SK-N-SH treated with all-trans-retinoic acid at 6 μM for 48 hours (cell line): ENCODE measurements at regions not wholly inside any gene's neighbourhood (a gene's known extent, or its start where the extent isn't known, plus 50 kb on each side); places are given as distances from the start of the nearest gene placed in this dataset.

Source experiments
- ATAC-seq: fragments of 200-7000 bp; cut with Tn5 transposase; 3 replicates; pipeline ENCODE4 v1.9.1; 2020; ENCODE audit warnings: mild to moderate bottlenecking, moderate library complexity
- ARNTL ChIP-seq: fragments of 450-650 bp; formaldehyde crosslinking; IDR thresholded peaks from 2 replicates; pipeline ENCODE4 v1.5.0; 2020; ENCODE audit warnings: low read depth, mild to moderate bottlenecking, moderate library complexity, borderline replicate concordance
- BACH2 ChIP-seq: fragments of 250-450 bp; sonication (Bioruptor Pico); IDR thresholded peaks from 2 replicates; pipeline ENCODE4 v1.9.0; 2021; ENCODE audit warnings: mild to moderate bottlenecking, borderline replicate concordance
- CSDC2 ChIP-seq: fragments of 250-450 bp; sonication (Bioruptor Pico); IDR thresholded peaks from 2 replicates; pipeline ENCODE4 v1.5.0; 2020; ENCODE audit warnings: mild to moderate bottlenecking, moderate library complexity
- ESRRG ChIP-seq: fragments of 250-450 bp; sonication (Bioruptor Pico); IDR thresholded peaks from 2 replicates; pipeline ENCODE4 v1.6.1; 2021; ENCODE audit warnings: mild to moderate bottlenecking
- GLIS3 ChIP-seq: fragments of 250-450 bp; sonication (Bioruptor Pico); IDR thresholded peaks from 2 replicates; pipeline ENCODE4 v1.5.0; 2020; ENCODE audit warnings: mild to moderate bottlenecking, moderate library complexity
- ISL1 ChIP-seq: fragments of 250-450 bp; sonication (Bioruptor Pico); IDR thresholded peaks from 2 replicates; pipeline ENCODE4 v2.1.2; 2022; ENCODE audit warnings: mild to moderate bottlenecking, moderate library complexity
- OSR1 ChIP-seq: fragments of 250-450 bp; sonication (Bioruptor Pico); IDR thresholded peaks from 2 replicates; pipeline ENCODE4 v1.8.0; 2022; ENCODE audit warnings: moderate library complexity, mild to moderate bottlenecking, inconsistent platforms
- PPARA ChIP-seq: fragments of 250-450 bp; sonication (Bioruptor Pico); IDR thresholded peaks from 2 replicates; pipeline ENCODE4 v1.5.0; 2020; ENCODE audit warnings: mild to moderate bottlenecking, borderline replicate concordance
- RARB ChIP-seq: fragments of 250-450 bp; sonication (Bioruptor Pico); IDR thresholded peaks from 2 replicates; pipeline ENCODE4 v1.8.0; 2021; ENCODE audit warnings: mild to moderate bottlenecking, moderate library complexity
- SNAI2 ChIP-seq: fragments of 250-450 bp; sonication (Bioruptor Pico); IDR thresholded peaks from 2 replicates; pipeline ENCODE4 v1.5.0; 2020; ENCODE audit warnings: mild to moderate bottlenecking, moderate library complexity
- TCF4 ChIP-seq: fragments of 250-450 bp; sonication (Bioruptor Pico); IDR thresholded peaks from 2 replicates; pipeline ENCODE4 v1.8.0; 2021; ENCODE audit warnings: mild to moderate bottlenecking, moderate library complexity, borderline replicate concordance
- TOX ChIP-seq: fragments of 250-450 bp; sonication (Bioruptor Pico); IDR thresholded peaks from 2 replicates; pipeline ENCODE4 v1.8.0; 2021; ENCODE audit warnings: mild to moderate bottlenecking, moderate library complexity, borderline replicate concordance
- ZC3H10 ChIP-seq: fragments of 250-450 bp; sonication (Bioruptor Pico); IDR thresholded peaks from 2 replicates; pipeline ENCODE4 v1.5.1; 2021; ENCODE audit warnings: mild to moderate bottlenecking, moderate library complexity
- ZFP30 ChIP-seq: fragments of 450-650 bp; formaldehyde crosslinking; IDR thresholded peaks from 2 replicates; pipeline ENCODE4 v1.5.0; 2022; ENCODE audit warnings: mild to moderate bottlenecking, moderate library complexity
- ZNF565 ChIP-seq: fragments of 450-650 bp; formaldehyde crosslinking; conservative IDR thresholded peaks from 2 replicates; pipeline ENCODE4 v1.5.0; 2020; ENCODE audit warnings: low read depth, mild to moderate bottlenecking, moderate library complexity
- ZNF70 ChIP-seq: fragments of 450-650 bp; formaldehyde crosslinking; IDR thresholded peaks from 2 replicates; pipeline ENCODE4 v1.5.0; 2020; ENCODE audit warnings: mild to moderate bottlenecking, moderate library complexity
- ZNF8 ChIP-seq: fragments of 450-650 bp; formaldehyde crosslinking; IDR thresholded peaks from 2 replicates; pipeline ENCODE4 v1.5.0; 2020; ENCODE audit warnings: mild to moderate bottlenecking, moderate library complexity
- TF ChIP-seq, protein P1 (sequence below): fragments of 250-450 bp; sonication (Bioruptor Pico); IDR thresholded peaks from 2 replicates; pipeline ENCODE4 v1.5.0; 2020; ENCODE audit warnings: mild to moderate bottlenecking, moderate library complexity
- TF ChIP-seq, protein P2 (sequence below): fragments of 250-450 bp; sonication (Bioruptor Pico); IDR thresholded peaks from 2 replicates; pipeline ENCODE4 v1.5.1; 2020; ENCODE audit warnings: low read depth, mild to moderate bottlenecking, moderate library complexity
- TF ChIP-seq, protein P3 (sequence below): fragments of 250-450 bp; sonication (Bioruptor Pico); IDR thresholded peaks from 2 replicates; pipeline ENCODE4 v1.8.0; 2020; ENCODE audit warnings: mild to moderate bottlenecking, moderate library complexity, borderline replicate concordance
- TF ChIP-seq, protein P4 (sequence below): fragments of 250-450 bp; sonication (Bioruptor Pico); IDR thresholded peaks from 2 replicates; pipeline ENCODE4 v1.5.1; 2021; ENCODE audit warnings: mild to moderate bottlenecking, moderate library complexity
- TF ChIP-seq, protein P5 (sequence below): fragments of 250-450 bp; sonication (Bioruptor Pico); IDR thresholded peaks from 2 replicates; pipeline ENCODE4 v1.8.0; 2021; ENCODE audit warnings: low read depth, mild to moderate bottlenecking, moderate library complexity, borderline replicate concordance

DNA sequence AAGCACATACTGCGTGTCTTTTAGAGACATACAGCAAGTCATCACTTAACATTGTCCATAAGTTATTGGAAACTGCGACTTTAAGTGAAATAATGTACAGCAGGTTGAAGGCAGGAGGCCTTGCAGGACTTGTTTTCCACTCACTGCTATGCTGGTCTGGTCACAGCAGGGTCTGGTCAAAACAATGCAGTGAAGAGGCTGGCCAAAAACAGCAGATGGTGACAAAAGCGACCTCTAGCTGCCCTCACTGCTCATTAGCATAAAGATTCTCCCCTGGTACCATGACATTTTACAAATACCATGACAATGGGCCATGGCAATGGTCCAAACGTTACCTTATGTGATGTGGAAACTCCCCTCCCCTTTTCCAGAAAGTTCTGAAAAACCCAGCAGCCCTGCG is 1283.6 kb downstream of the FSTL5 start (continued):
- TF ChIP-seq, protein P1, sequence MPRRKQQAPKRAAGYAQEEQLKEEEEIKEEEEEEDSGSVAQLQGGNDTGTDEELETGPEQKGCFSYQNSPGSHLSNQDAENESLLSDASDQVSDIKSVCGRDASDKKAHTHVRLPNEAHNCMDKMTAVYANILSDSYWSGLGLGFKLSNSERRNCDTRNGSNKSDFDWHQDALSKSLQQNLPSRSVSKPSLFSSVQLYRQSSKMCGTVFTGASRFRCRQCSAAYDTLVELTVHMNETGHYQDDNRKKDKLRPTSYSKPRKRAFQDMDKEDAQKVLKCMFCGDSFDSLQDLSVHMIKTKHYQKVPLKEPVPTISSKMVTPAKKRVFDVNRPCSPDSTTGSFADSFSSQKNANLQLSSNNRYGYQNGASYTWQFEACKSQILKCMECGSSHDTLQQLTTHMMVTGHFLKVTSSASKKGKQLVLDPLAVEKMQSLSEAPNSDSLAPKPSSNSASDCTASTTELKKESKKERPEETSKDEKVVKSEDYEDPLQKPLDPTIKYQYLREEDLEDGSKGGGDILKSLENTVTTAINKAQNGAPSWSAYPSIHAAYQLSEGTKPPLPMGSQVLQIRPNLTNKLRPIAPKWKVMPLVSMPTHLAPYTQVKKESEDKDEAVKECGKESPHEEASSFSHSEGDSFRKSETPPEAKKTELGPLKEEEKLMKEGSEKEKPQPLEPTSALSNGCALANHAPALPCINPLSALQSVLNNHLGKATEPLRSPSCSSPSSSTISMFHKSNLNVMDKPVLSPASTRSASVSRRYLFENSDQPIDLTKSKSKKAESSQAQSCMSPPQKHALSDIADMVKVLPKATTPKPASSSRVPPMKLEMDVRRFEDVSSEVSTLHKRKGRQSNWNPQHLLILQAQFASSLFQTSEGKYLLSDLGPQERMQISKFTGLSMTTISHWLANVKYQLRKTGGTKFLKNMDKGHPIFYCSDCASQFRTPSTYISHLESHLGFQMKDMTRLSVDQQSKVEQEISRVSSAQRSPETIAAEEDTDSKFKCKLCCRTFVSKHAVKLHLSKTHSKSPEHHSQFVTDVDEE (CRISPR knock-in tag) = no peak

DNA sequence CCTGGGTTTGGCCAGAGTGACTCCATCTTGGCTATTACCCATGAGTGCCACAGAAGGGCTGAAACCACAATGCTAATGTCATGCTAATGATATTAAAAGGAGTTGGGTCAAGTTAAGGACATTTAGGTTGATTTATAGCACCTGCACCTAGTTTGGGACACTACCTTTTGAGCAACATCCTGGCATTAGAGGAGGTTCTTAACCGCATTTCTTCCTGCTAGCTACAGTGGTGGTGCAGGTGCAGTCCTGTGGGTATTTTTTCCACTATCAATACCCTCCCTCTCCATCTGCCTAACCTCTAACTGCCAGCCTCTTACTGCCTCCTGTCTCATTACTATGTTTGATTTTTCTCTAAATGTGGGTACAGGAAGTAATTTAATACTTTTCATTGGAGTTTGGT is 1276.1 kb downstream of the FSTL5 start:
- ATAC-seq = no peak
- TF ChIP-seq ISL1 (no peak), ZFP30 (no peak), ZNF70 (CRISPR knock-in tag) (no peak), OSR1 (no peak), BACH2 (CRISPR knock-in tag) (no peak), ARNTL (CRISPR knock-in tag) (no peak), ESRRG (no peak), RARB (CRISPR knock-in tag) (no peak), GLIS3 (no peak), TOX (CRISPR knock-in tag) (no peak), SNAI2 (CRISPR knock-in tag) (no peak), ZNF8 (CRISPR knock-in tag) (no peak), CSDC2 (no peak)

DNA sequence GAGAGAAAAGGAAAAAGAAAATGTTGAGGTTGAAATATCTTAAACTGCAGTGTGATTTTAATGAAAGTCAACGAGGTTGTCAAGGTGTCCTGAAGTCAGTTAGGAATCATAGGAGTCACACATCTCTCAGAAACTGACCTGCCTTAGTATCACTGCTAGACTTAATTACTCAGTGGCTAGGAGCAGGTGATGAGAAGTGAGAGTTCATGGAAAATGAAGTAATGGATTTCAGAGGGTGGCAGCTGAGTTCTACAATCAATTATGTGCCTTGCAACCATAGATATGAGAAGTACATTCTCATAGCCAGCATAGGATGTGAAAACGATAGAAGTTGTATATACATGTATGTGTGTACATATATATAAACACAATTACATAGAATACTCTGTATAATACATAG is 1269.7 kb downstream of the FSTL5 start:
- TF ChIP-seq, protein P2, sequence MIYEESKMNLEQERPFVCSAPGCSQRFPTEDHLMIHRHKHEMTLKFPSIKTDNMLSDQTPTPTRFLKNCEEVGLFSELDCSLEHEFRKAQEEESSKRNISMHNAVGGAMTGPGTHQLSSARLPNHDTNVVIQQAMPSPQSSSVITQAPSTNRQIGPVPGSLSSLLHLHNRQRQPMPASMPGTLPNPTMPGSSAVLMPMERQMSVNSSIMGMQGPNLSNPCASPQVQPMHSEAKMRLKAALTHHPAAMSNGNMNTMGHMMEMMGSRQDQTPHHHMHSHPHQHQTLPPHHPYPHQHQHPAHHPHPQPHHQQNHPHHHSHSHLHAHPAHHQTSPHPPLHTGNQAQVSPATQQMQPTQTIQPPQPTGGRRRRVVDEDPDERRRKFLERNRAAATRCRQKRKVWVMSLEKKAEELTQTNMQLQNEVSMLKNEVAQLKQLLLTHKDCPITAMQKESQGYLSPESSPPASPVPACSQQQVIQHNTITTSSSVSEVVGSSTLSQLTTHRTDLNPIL (CRISPR knock-in tag) = no peak
- TF ChIP-seq ISL1 (no peak), TCF4 (CRISPR knock-in tag) (no peak), ZC3H10 (CRISPR knock-in tag) (no peak), TOX (CRISPR knock-in tag) (no peak), ZNF8 (CRISPR knock-in tag) (no peak), BACH2 (CRISPR knock-in tag) (no peak), ZNF70 (CRISPR knock-in tag) (no peak)
- TF ChIP-seq, protein P3, sequence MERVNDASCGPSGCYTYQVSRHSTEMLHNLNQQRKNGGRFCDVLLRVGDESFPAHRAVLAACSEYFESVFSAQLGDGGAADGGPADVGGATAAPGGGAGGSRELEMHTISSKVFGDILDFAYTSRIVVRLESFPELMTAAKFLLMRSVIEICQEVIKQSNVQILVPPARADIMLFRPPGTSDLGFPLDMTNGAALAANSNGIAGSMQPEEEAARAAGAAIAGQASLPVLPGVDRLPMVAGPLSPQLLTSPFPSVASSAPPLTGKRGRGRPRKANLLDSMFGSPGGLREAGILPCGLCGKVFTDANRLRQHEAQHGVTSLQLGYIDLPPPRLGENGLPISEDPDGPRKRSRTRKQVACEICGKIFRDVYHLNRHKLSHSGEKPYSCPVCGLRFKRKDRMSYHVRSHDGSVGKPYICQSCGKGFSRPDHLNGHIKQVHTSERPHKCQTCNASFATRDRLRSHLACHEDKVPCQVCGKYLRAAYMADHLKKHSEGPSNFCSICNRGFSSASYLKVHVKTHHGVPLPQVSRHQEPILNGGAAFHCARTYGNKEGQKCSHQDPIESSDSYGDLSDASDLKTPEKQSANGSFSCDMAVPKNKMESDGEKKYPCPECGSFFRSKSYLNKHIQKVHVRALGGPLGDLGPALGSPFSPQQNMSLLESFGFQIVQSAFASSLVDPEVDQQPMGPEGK = no peak
- TF ChIP-seq, protein P1 (CRISPR knock-in tag) = no peak
- ATAC-seq = no peak

DNA sequence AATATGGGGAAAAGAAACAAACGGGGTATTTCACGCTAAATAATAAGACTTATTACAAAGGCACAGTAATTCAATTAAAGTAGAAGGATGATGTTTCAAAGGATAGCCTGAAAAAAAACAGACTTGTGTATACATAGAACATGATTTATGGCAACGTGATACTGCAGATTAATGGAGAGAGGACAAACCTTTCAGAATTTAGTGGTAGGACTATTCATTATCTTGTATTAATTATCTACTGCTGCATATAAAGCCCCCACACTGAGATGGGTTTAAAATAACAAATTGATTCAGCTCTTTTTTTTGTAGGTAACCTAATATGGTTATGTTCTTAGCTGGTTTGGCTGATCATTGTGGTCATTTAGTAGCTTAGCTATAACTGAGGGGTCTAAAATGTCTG is 1269.0 kb downstream of the FSTL5 start:
- ATAC-seq = no peak
- TF ChIP-seq ZFP30 (no peak), PPARA (no peak), ISL1 (no peak), TCF4 (CRISPR knock-in tag) (no peak), CSDC2 (no peak), GLIS3 (no peak), OSR1 (no peak), ZNF565 (CRISPR knock-in tag) (no peak), ARNTL (CRISPR knock-in tag) (no peak), SNAI2 (CRISPR knock-in tag) (no peak)
- TF ChIP-seq, protein P1 (CRISPR knock-in tag) = no peak
- TF ChIP-seq, protein P4, sequence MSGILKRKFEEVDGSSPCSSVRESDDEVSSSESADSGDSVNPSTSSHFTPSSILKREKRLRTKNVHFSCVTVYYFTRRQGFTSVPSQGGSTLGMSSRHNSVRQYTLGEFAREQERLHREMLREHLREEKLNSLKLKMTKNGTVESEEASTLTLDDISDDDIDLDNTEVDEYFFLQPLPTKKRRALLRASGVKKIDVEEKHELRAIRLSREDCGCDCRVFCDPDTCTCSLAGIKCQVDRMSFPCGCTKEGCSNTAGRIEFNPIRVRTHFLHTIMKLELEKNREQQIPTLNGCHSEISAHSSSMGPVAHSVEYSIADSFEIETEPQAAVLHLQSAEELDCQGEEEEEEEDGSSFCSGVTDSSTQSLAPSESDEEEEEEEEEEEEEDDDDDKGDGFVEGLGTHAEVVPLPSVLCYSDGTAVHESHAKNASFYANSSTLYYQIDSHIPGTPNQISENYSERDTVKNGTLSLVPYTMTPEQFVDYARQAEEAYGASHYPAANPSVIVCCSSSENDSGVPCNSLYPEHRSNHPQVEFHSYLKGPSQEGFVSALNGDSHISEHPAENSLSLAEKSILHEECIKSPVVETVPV = no peak
- TF ChIP-seq, protein P5, sequence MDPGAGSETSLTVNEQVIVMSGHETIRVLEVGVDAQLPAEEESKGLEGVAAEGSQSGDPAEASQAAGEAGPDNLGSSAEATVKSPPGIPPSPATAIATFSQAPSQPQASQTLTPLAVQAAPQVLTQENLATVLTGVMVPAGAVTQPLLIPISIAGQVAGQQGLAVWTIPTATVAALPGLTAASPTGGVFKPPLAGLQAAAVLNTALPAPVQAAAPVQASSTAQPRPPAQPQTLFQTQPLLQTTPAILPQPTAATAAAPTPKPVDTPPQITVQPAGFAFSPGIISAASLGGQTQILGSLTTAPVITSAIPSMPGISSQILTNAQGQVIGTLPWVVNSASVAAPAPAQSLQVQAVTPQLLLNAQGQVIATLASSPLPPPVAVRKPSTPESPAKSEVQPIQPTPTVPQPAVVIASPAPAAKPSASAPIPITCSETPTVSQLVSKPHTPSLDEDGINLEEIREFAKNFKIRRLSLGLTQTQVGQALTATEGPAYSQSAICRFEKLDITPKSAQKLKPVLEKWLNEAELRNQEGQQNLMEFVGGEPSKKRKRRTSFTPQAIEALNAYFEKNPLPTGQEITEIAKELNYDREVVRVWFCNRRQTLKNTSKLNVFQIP = no peak
